ENCODE measurements at regions not wholly inside any gene's neighbourhood (a gene's known extent, or its start where the extent isn't known, plus 50 kb on each side); places are given as distances from the start of the nearest gene placed in this dataset.

DNA sequence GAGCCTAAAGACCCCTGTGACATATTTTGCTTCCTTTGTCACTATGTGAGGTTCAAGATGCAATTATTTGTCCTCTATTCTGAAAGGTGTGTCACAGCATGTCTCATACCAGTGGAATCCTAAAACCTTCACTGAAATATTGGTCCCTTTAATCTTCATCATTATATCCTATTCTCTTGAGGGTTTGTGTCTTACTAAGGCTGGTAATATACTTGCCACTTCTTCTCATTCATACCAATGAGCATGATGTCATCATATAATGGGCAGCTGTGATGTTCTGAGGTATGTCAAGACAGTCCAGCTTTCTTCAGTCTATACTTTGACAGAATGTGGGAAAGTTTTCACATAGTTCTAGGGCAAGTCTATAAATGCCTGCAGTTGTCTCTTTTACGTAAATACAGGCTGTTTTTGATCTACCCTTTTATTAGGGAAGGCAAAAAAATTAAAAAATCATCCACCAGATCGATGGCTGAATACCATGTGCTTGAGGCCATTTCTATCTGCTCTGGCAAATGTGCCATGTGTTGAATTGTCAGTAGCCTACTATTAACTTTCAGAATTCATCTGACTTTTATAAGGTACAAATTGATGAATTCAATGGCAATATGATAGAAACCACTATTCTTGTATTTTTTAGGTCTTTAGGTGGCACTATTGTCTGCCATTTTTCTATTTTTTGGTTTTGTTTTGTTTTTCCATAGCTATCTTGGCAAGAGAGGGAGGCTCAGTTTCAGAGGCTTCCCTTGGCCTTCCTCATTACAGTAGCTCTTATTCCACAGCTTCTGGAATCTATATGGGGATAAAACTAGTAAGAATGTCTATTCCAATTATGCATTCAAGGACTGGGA, 209.0 kb downstream of the PPARGC1A start:
- H3K27ac ChIP-seq: no peak overlapping the region
- POLR2A ChIA-PET (ENCODE audit: low non-redundant PET): no interaction called here
- no peak for DNase-seq (ENCODE audit: low spot score)
- TF ChIP-seq, protein P1, sequence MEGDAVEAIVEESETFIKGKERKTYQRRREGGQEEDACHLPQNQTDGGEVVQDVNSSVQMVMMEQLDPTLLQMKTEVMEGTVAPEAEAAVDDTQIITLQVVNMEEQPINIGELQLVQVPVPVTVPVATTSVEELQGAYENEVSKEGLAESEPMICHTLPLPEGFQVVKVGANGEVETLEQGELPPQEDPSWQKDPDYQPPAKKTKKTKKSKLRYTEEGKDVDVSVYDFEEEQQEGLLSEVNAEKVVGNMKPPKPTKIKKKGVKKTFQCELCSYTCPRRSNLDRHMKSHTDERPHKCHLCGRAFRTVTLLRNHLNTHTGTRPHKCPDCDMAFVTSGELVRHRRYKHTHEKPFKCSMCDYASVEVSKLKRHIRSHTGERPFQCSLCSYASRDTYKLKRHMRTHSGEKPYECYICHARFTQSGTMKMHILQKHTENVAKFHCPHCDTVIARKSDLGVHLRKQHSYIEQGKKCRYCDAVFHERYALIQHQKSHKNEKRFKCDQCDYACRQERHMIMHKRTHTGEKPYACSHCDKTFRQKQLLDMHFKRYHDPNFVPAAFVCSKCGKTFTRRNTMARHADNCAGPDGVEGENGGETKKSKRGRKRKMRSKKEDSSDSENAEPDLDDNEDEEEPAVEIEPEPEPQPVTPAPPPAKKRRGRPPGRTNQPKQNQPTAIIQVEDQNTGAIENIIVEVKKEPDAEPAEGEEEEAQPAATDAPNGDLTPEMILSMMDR (conservative IDR thresholded peaks at IDR 0.05; ENCODE audit: low read depth): no peak
- CTCF ChIA-PET: no interaction called here

DNA sequence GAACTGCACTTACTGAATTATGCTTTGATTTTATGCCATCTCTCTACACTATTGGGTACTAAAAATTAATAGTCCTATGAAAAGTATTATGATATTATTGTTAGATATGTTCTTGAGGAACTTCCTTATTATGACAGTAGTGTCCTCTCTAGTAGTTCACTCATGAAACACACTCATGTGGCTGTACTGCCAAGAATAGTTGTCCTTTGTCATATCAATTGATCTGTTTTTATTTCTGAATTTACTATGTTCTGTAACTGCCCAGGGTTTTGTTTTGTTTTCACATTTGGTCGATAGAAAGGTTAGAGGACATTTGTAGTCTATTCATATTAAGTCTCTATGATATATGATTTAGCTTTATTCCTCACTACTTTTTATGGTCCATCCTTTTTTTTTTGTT, 215.2 kb downstream of the PPARGC1A start:
- DNase-seq (ENCODE audit: low spot score): no peak
- POLR2A ChIA-PET (ENCODE audit: low non-redundant PET): no interaction called here
- H3K27ac ChIP-seq: no peak overlapping the region
- TF ChIP-seq, protein P1 (conservative IDR thresholded peaks at IDR 0.05; ENCODE audit: low read depth): no peak
- CTCF ChIA-PET: no interaction called here

DNA sequence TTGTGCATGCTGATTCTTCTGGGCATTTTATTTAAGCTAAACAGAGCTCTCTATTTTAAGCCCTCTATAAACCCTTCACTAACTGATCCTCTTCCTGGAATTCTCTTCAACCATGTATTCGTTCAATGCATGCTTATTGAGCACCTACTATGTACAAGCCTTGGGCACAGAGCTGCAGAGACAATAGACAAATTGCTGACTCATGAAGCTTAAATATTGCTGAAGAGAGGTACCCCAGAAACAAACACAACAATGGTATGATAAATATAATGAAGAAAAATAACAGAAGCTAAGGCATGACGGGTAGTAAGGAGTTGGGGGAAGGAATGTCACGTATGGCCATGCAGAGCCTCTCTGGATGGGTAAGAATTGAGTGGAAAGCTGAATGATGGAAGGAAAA, 222.2 kb downstream of the PPARGC1A start:
- no peak overlapping the region for H3K27ac ChIP-seq
- CTCF ChIA-PET: interaction anchor here (0.6 kb wide), 1 partner anchor 1139 kb away, joined by 3 read pairs; no protein-coding TSS in a partner anchor
- POLR2A ChIA-PET (ENCODE audit: low non-redundant PET): no interaction called here
- no peak for DNase-seq (ENCODE audit: low spot score)
- TF ChIP-seq, protein P1 (conservative IDR thresholded peaks at IDR 0.05; ENCODE audit: low read depth): no peak

DNA sequence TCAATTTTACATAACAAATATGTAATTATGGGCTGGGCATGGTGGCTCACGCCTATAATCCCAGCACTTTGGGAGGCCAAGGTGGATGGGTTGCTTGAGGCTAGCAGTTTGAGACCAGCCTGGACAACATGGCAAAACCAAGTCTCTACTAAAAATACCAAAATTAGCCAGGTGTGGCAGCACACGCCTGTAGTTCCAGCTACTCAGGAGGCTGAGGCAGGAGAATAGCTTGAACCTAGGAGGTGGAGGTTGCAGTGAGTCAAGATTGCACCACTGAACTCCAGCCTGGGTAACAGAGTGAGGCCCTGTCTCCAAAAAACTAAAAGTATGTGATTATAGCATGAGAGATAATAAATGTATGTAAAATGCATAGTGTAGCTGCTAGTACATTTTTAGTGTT, 229.0 kb downstream of the PPARGC1A start:
- POLR2A ChIA-PET (ENCODE audit: low non-redundant PET): no interaction called here
- CTCF ChIA-PET: no interaction called here
- TF ChIP-seq, protein P1 (conservative IDR thresholded peaks at IDR 0.05; ENCODE audit: low read depth): no peak
- H3K27ac ChIP-seq: no peak overlapping the region
- DNase-seq (ENCODE audit: low spot score): no peak

DNA sequence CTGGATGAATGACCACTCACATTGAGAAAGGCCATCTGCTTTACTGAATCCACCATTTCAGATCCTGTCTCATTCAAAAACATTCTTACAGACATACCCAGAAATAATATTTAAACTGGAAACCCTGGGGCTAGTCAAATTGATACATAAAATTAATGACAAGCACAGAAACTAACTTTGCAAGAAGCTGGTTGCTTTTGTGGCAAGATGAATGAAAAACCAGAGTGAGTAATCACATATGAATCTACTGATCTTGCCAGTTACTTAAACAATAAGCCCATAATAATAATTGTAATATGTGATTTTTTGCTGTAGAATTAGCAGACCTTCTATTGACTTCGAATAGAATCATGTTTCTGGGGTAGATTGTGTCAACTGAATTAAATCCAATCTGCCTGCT, 235.1 kb downstream of the PPARGC1A start:
- no peak overlapping the region for H3K27ac ChIP-seq
- DNase-seq (ENCODE audit: low spot score): no peak
- TF ChIP-seq, protein P1 (conservative IDR thresholded peaks at IDR 0.05; ENCODE audit: low read depth): no peak
- POLR2A ChIA-PET (ENCODE audit: low non-redundant PET): no interaction called here
- CTCF ChIA-PET: no interaction called here

GRCh38 chr4:23648854-23649596, 240.8 kb downstream of the PPARGC1A start:
- CTCF ChIA-PET: no interaction called here
- no peak overlapping the region for H3K27ac ChIP-seq
- POLR2A ChIA-PET (ENCODE audit: low non-redundant PET): no interaction called here
- no peak for DNase-seq (ENCODE audit: low spot score)
- TF ChIP-seq, protein P1 (conservative IDR thresholded peaks at IDR 0.05; ENCODE audit: low read depth): no peak

Measured in RWPE1 (cell line).